GM23338 (cell line): ENCODE measurements at regions not wholly inside any gene's neighbourhood (a gene's known extent, or its start where the extent isn't known, plus 50 kb on each side); places are given as distances from the start of the nearest gene placed in this dataset.

Experiments
- ATAC-seq: fragments of 200-7000 bp; cut with Tn5 transposase; 3 replicates; pipeline ENCODE4 v1.9.1; 2020
- DNase-seq: peaks from one replicate; pipeline ENCODE4 v3.0.0-alpha.2; 2015; ENCODE audit warnings: low spot score
- H2AFZ ChIP-seq: fragments of 200-600 bp; sonication (generic); 2 replicates; pipeline ENCODE4 v1.8.0; 2016; ENCODE audit warnings: antibody characterized with exemption, mild to moderate bottlenecking, moderate library complexity
- H3F3A ChIP-seq: fragments of 200-600 bp; sonication (generic); replicated peaks from 2 replicates; pipeline ENCODE4 v1.8.0; 2017; ENCODE audit warnings: antibody characterized with exemption, mixed run types, low read depth
- H3K27ac ChIP-seq: fragments of 200-600 bp; sonication (generic); 2 replicates; pipeline ENCODE4 v1.6.1; 2016; ENCODE audit warnings: low read depth
- H3K27me3 ChIP-seq: fragments of 200-600 bp; sonication (generic); 2 replicates; pipeline ENCODE4 v1.8.0; 2016; ENCODE audit warnings: mild to moderate bottlenecking, mixed run types, moderate library complexity; ENCODE audit not compliant: insufficient read depth
- H3K36me3 ChIP-seq: fragments of 200-600 bp; sonication (generic); 2 replicates; pipeline ENCODE4 v1.8.0; 2016; ENCODE audit warnings: mild to moderate bottlenecking; ENCODE audit not compliant: insufficient read depth
- H3K4me1 ChIP-seq: fragments of 200-600 bp; sonication (generic); 2 replicates; pipeline ENCODE4 v1.8.0; 2016; ENCODE audit warnings: mild to moderate bottlenecking, moderate library complexity; ENCODE audit not compliant: insufficient read depth
- H3K4me2 ChIP-seq: fragments of 200-600 bp; sonication (generic); 2 replicates; pipeline ENCODE4 v1.7.1; 2017; ENCODE audit warnings: mixed run types
- H3K4me3 ChIP-seq: fragments of 200-600 bp; sonication (generic); 2 replicates; pipeline ENCODE4 v1.6.1; 2016; ENCODE audit warnings: mixed run types
- H3K79me2 ChIP-seq: fragments of 200-600 bp; sonication (generic); replicated peaks from 2 replicates; pipeline ENCODE4 v1.8.0; 2017; ENCODE audit warnings: mild to moderate bottlenecking; ENCODE audit not compliant: insufficient read depth
- H3K9me2 ChIP-seq: fragments of 200-600 bp; sonication (generic); 2 replicates; pipeline ENCODE4 v1.8.0; 2017; ENCODE audit not compliant: insufficient read depth
- H4K20me1 ChIP-seq: fragments of 200-600 bp; sonication (generic); replicated peaks from 2 replicates; pipeline ENCODE4 v1.8.0; 2017; ENCODE audit warnings: mild to moderate bottlenecking; ENCODE audit not compliant: insufficient read depth
- H3K27ac Mint-ChIP-seq: 2 replicates; pipeline ENCODE4 v1.8.0; 2020; ENCODE audit warnings: inconsistent platforms, mild to moderate bottlenecking, moderate library complexity, mixed read lengths
- H3K27me3 Mint-ChIP-seq: 3 replicates; pipeline ENCODE4 v1.8.0; 2022; ENCODE audit warnings: low read depth, mild to moderate bottlenecking, moderate library complexity, mixed read lengths, inconsistent platforms; ENCODE audit not compliant: insufficient read depth, poor library complexity
- H3K36me3 Mint-ChIP-seq: 3 replicates; pipeline ENCODE4 v1.8.0; 2021; ENCODE audit warnings: low read depth, mild to moderate bottlenecking, inconsistent platforms, moderate library complexity, mixed read lengths
- H3K4me1 Mint-ChIP-seq: 3 replicates; pipeline ENCODE4 v1.8.0; 2020; ENCODE audit warnings: mild to moderate bottlenecking, inconsistent platforms, mixed read lengths
- H3K4me3 Mint-ChIP-seq: 3 replicates; pipeline ENCODE4 v1.8.0; 2021; ENCODE audit warnings: moderate library complexity, mild to moderate bottlenecking, inconsistent platforms, mixed read lengths
- H3K9me3 Mint-ChIP-seq: 3 replicates; pipeline ENCODE4 v1.8.0; 2020; ENCODE audit warnings: moderate library complexity, mild to moderate bottlenecking, inconsistent platforms, mixed read lengths
- CREB1 ChIP-seq: fragments of 250-450 bp; sonication (Bioruptor Pico); IDR thresholded peaks from 2 replicates; pipeline ENCODE4 v1.5.0; 2020; ENCODE audit warnings: low read depth, mild to moderate bottlenecking, moderate library complexity
- EZH2phosphoT487 ChIP-seq: fragments of 200-600 bp; sonication (generic); IDR thresholded peaks from one replicate; pipeline ENCODE4 v1.8.1; 2018; ENCODE audit warnings: antibody characterized with exemption; ENCODE audit not compliant: unreplicated experiment
- NANOG ChIP-seq: IDR thresholded peaks from 2 replicates; pipeline ENCODE4 v1.6.1; 2016; ENCODE audit warnings: antibody characterized with exemption, borderline replicate concordance
- STAT1 ChIP-seq: IDR thresholded peaks from one replicate; pipeline ENCODE4 v1.6.1; 2016; ENCODE audit warnings: antibody characterized with exemption; ENCODE audit not compliant: unreplicated experiment
- ZNF114 ChIP-seq: fragments of 250-450 bp; sonication (Bioruptor Pico); IDR thresholded peaks from 2 replicates; pipeline ENCODE4 v1.5.0; 2020; ENCODE audit warnings: mild to moderate bottlenecking, moderate library complexity
- TF ChIP-seq, protein P1 (sequence below): IDR thresholded peaks from one replicate; pipeline ENCODE4 v1.6.1; 2018; ENCODE audit warnings: antibody characterized with exemption; ENCODE audit not compliant: unreplicated experiment
- TF ChIP-seq, protein P2 (sequence below): fragments of 250-450 bp; sonication (Bioruptor Pico); IDR thresholded peaks from 2 replicates; pipeline ENCODE4 v1.5.0; 2020; ENCODE audit warnings: mild to moderate bottlenecking, moderate library complexity

DNA sequence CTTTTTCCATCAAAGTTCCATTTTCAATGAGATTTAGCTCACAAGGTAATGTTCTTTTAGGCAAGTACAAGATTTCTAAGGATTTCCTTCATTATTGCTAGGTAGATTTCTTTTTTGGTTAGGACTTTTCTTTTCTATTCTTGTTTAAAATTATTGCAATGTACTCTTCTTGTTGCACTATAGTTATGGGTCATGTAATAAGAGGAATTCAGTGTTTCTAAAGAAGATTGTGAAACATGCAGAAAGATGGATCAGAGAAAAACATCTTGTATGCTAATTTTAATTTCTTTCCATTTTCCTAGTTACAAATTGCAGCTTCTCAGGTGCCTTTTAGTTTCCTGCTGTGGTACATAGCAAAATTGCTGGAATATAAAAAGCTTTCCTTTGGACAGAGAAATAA is 56.1 kb downstream of the BTG1 start:
- Histone ChIP-seq H3K79me2 (0 out of 2 replicates have a peak, but pooled peaks cover 3% of the 10 kb centered on the region), H3K4me3 (no peak overlapping the region), H3K4me1 (peaks cover 3% of the 10 kb centered on the region; the same call in 1 of the 2 replicates), H3K36me3 (no peaks in the 10 kb centered on the region), H3K27me3 (no peaks in the 10 kb centered on the region), H2AFZ (no peak overlapping the region), H4K20me1 (no peaks in the 10 kb centered on the region), H3K4me2 (no peak overlapping the region), H3F3A (no peaks in the 10 kb centered on the region), H3K9me2 (no peaks in the 10 kb centered on the region; the same call in 1 of the 2 replicates), H3K27ac (no peak overlapping the region)
- Mint-ChIP-seq H3K4me1 (no peaks in the 10 kb centered on the region), H3K36me3 (no peaks in the 10 kb centered on the region), H3K9me3 (no peaks in the 10 kb centered on the region), H3K27ac (no peak overlapping the region), H3K4me3 (no peak overlapping the region), H3K27me3 (no peaks in the 10 kb centered on the region)
- TF ChIP-seq, protein P1, sequence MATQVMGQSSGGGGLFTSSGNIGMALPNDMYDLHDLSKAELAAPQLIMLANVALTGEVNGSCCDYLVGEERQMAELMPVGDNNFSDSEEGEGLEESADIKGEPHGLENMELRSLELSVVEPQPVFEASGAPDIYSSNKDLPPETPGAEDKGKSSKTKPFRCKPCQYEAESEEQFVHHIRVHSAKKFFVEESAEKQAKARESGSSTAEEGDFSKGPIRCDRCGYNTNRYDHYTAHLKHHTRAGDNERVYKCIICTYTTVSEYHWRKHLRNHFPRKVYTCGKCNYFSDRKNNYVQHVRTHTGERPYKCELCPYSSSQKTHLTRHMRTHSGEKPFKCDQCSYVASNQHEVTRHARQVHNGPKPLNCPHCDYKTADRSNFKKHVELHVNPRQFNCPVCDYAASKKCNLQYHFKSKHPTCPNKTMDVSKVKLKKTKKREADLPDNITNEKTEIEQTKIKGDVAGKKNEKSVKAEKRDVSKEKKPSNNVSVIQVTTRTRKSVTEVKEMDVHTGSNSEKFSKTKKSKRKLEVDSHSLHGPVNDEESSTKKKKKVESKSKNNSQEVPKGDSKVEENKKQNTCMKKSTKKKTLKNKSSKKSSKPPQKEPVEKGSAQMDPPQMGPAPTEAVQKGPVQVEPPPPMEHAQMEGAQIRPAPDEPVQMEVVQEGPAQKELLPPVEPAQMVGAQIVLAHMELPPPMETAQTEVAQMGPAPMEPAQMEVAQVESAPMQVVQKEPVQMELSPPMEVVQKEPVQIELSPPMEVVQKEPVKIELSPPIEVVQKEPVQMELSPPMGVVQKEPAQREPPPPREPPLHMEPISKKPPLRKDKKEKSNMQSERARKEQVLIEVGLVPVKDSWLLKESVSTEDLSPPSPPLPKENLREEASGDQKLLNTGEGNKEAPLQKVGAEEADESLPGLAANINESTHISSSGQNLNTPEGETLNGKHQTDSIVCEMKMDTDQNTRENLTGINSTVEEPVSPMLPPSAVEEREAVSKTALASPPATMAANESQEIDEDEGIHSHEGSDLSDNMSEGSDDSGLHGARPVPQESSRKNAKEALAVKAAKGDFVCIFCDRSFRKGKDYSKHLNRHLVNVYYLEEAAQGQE = no peak
- TF ChIP-seq CREB1 (CRISPR knock-in tag) (no peak), NANOG (no peak), EZH2phosphoT487 (no peak), ZNF114 (no peak), STAT1 (no peak)
- TF ChIP-seq, protein P2, sequence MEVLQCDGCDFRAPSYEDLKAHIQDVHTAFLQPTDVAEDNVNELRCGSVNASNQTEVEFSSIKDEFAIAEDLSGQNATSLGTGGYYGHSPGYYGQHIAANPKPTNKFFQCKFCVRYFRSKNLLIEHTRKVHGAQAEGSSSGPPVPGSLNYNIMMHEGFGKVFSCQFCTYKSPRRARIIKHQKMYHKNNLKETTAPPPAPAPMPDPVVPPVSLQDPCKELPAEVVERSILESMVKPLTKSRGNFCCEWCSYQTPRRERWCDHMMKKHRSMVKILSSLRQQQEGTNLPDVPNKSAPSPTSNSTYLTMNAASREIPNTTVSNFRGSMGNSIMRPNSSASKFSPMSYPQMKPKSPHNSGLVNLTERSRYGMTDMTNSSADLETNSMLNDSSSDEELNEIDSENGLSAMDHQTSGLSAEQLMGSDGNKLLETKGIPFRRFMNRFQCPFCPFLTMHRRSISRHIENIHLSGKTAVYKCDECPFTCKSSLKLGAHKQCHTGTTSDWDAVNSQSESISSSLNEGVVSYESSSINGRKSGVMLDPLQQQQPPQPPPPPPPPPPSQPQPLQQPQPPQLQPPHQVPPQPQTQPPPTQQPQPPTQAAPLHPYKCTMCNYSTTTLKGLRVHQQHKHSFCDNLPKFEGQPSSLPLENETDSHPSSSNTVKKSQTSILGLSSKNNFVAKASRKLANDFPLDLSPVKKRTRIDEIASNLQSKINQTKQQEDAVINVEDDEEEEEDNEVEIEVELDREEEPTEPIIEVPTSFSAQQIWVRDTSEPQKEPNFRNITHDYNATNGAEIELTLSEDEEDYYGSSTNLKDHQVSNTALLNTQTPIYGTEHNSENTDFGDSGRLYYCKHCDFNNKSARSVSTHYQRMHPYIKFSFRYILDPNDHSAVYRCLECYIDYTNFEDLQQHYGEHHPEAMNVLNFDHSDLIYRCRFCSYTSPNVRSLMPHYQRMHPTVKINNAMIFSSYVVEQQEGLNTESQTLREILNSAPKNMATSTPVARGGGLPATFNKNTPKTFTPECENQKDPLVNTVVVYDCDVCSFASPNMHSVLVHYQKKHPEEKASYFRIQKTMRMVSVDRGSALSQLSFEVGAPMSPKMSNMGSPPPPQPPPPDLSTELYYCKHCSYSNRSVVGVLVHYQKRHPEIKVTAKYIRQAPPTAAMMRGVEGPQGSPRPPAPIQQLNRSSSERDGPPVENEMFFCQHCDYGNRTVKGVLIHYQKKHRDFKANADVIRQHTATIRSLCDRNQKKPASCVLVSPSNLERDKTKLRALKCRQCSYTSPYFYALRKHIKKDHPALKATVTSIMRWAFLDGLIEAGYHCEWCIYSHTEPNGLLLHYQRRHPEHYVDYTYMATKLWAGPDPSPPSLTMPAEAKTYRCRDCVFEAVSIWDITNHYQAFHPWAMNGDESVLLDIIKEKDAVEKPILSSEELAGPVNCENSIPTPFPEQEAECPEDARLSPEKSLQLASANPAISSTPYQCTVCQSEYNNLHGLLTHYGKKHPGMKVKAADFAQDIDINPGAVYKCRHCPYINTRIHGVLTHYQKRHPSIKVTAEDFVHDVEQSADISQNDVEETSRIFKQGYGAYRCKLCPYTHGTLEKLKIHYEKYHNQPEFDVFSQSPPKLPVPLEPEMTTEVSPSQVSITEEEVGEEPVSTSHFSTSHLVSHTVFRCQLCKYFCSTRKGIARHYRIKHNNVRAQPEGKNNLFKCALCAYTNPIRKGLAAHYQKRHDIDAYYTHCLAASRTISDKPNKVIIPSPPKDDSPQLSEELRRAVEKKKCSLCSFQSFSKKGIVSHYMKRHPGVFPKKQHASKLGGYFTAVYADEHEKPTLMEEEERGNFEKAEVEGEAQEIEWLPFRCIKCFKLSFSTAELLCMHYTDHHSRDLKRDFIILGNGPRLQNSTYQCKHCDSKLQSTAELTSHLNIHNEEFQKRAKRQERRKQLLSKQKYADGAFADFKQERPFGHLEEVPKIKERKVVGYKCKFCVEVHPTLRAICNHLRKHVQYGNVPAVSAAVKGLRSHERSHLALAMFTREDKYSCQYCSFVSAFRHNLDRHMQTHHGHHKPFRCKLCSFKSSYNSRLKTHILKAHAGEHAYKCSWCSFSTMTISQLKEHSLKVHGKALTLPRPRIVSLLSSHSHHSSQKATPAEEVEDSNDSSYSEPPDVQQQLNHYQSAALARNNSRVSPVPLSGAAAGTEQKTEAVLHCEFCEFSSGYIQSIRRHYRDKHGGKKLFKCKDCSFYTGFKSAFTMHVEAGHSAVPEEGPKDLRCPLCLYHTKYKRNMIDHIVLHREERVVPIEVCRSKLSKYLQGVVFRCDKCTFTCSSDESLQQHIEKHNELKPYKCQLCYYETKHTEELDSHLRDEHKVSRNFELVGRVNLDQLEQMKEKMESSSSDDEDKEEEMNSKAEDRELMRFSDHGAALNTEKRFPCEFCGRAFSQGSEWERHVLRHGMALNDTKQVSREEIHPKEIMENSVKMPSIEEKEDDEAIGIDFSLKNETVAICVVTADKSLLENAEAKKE (CRISPR knock-in tag) = no peak
- DNase-seq (no peak), ATAC-seq (no peak)
